Loucy (cell line): ENCODE measurements at regions not wholly inside any gene's neighbourhood (a gene's known extent, or its start where the extent isn't known, plus 50 kb on each side); places are given as distances from the start of the nearest gene placed in this dataset.

Experiments
- H2AFZ ChIP-seq: fragments of 200-600 bp; sonication (generic); 2 replicates; pipeline ENCODE4 v1.6.0; 2016; ENCODE audit warnings: antibody characterized with exemption, mild to moderate bottlenecking, low read length, moderate library complexity
- H3F3A ChIP-seq: fragments of 200-600 bp; 2 replicates; pipeline ENCODE4 v1.6.0; 2016; ENCODE audit warnings: antibody characterized with exemption, low read depth, mild to moderate bottlenecking
- H3K27me3 ChIP-seq: fragments of 200-600 bp; sonication (generic); 2 replicates; pipeline ENCODE4 v1.6.1; 2014; ENCODE audit warnings: low read length, mild to moderate bottlenecking; ENCODE audit not compliant: insufficient read depth, poor library complexity, severe bottlenecking
- H3K36me3 ChIP-seq: fragments of 200-600 bp; sonication (generic); 2 replicates; pipeline ENCODE4 v1.6.1; 2016; ENCODE audit warnings: low read length; ENCODE audit not compliant: insufficient read depth
- H3K4me1 ChIP-seq: fragments of 200-600 bp; sonication (generic); 2 replicates; pipeline ENCODE4 v1.5.1; 2014; ENCODE audit warnings: low read length, mild to moderate bottlenecking; ENCODE audit not compliant: insufficient read depth, poor library complexity, severe bottlenecking
- H3K4me2 ChIP-seq: fragments of 200-600 bp; sonication (generic); 2 replicates; pipeline ENCODE4 v1.6.0; 2014; ENCODE audit warnings: antibody characterized with exemption, low read length, low read depth, mild to moderate bottlenecking; ENCODE audit not compliant: poor library complexity, severe bottlenecking
- H3K4me3 ChIP-seq: fragments of 200-600 bp; sonication (generic); 2 replicates; pipeline ENCODE4 v1.5.1; 2014; ENCODE audit warnings: low read length, mild to moderate bottlenecking, mixed read lengths; ENCODE audit not compliant: poor library complexity, severe bottlenecking
- H3K79me2 ChIP-seq: fragments of 200-600 bp; sonication (generic); 2 replicates; pipeline ENCODE4 v1.6.1; 2014; ENCODE audit warnings: low read length; ENCODE audit not compliant: insufficient read depth
- H3K9ac ChIP-seq: fragments of 200-600 bp; sonication (generic); 2 replicates; pipeline ENCODE4 v1.6.0; 2014; ENCODE audit warnings: mild to moderate bottlenecking, low read depth, low read length, moderate library complexity; ENCODE audit not compliant: poor library complexity, severe bottlenecking
- H3K9me2 ChIP-seq: fragments of 200-600 bp; sonication (generic); replicated peaks from 2 replicates; pipeline ENCODE4 v1.6.1; 2016; ENCODE audit warnings: low read depth, low read length, mixed read lengths
- H3K9me3 ChIP-seq: fragments of 200-600 bp; sonication (generic); 2 replicates; pipeline ENCODE4 v1.6.1; 2014; ENCODE audit warnings: mild to moderate bottlenecking, antibody characterized with exemption, low read length, low read depth; ENCODE audit not compliant: insufficient read depth
- H4K20me1 ChIP-seq: fragments of 200-600 bp; sonication (generic); 2 replicates; pipeline ENCODE4 v1.6.0; 2014; ENCODE audit warnings: antibody characterized with exemption, low read length, mild to moderate bottlenecking; ENCODE audit not compliant: insufficient read depth, poor library complexity, severe bottlenecking
- EZH2phosphoT487 ChIP-seq: fragments of 200-600 bp; IDR thresholded peaks from 2 replicates; pipeline ENCODE4 v1.6.1; 2018; ENCODE audit warnings: antibody characterized with exemption, mild to moderate bottlenecking, moderate library complexity, borderline replicate concordance
- TF ChIP-seq, protein P1 (sequence below): fragments of 200-600 bp; sonication (generic); conservative IDR thresholded peaks from 2 replicates; pipeline ENCODE4 v1.5.1; 2014; ENCODE audit warnings: mild to moderate bottlenecking, antibody characterized with exemption, low read length

GRCh38 chr4:38523054-38523453 lies 140.9 kb upstream of the KLF3 start:
- Histone ChIP-seq H3K9me3 (no peaks in the 10 kb centered on the region), H3F3A (no peaks in the 10 kb centered on the region), H3K9me2 (no peaks in the 10 kb centered on the region), H3K27me3 (no peaks in the 10 kb centered on the region), H4K20me1 (no peaks in the 10 kb centered on the region), H2AFZ (no peak overlapping the region), H3K4me3 (no peak overlapping the region), H3K4me2 (no peak overlapping the region), H3K9ac (no peak overlapping the region), H3K79me2 (no peaks in the 10 kb centered on the region), H3K4me1 (no peaks in the 10 kb centered on the region), H3K36me3 (no peaks in the 10 kb centered on the region)
- TF ChIP-seq, protein P1, sequence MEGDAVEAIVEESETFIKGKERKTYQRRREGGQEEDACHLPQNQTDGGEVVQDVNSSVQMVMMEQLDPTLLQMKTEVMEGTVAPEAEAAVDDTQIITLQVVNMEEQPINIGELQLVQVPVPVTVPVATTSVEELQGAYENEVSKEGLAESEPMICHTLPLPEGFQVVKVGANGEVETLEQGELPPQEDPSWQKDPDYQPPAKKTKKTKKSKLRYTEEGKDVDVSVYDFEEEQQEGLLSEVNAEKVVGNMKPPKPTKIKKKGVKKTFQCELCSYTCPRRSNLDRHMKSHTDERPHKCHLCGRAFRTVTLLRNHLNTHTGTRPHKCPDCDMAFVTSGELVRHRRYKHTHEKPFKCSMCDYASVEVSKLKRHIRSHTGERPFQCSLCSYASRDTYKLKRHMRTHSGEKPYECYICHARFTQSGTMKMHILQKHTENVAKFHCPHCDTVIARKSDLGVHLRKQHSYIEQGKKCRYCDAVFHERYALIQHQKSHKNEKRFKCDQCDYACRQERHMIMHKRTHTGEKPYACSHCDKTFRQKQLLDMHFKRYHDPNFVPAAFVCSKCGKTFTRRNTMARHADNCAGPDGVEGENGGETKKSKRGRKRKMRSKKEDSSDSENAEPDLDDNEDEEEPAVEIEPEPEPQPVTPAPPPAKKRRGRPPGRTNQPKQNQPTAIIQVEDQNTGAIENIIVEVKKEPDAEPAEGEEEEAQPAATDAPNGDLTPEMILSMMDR, result no peak
- TF ChIP-seq EZH2phosphoT487, result no peak

DNA sequence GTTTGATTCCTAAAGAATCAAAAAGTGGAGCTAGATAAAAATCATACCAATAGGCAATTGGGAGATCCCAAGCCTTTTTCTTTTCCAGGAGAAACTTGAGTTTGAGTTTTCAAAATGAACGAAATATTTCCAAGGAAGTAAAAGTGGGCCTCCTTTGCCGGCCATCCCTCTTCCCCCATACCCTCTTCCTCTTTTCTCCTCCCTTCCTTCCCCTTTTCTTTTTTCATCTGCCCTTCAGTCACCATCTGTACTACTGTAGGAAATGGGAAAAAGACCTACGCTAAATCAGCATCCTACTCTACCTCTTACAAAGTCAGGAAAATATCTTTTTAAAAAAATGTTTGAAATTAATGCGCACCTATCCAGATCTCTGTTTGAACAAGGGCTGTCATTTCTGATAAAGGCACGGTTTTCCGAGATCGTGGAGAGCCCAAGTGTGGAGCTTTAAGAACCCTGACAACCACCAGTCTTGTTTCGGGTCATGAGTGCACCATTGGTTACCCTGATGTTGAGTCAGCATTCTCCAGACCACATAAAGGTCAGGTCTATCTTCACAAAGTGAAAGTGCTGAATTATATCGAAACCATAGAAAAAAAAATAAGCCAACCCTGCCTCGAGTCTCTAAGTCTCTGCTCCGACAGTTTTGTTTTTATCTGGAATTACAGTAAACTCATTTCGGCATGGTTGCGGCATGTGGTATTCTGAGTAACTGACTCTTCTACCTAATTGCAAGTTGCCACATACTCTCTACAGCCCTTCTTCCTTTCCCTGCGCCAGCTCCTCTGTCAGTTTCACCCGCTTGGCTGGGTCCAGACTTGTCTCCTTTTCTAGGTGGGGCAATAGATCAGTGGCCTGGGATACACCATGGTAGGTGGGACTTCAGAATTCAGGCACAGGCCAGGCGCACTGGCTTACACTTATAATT lies 140.2 kb upstream of the KLF3 start:
- H3K4me3 ChIP-seq, result no peak overlapping the region
- no peaks in the 10 kb centered on the region for H3K79me2 ChIP-seq
- H3K9me2 ChIP-seq, result no peaks in the 10 kb centered on the region
- no peaks in the 10 kb centered on the region for H4K20me1 ChIP-seq
- no peaks in the 10 kb centered on the region for H3K36me3 ChIP-seq
- H2AFZ ChIP-seq, result no peak overlapping the region
- no peaks in the 10 kb centered on the region for H3K9me3 ChIP-seq
- H3K27me3 ChIP-seq, result no peaks in the 10 kb centered on the region
- no peak overlapping the region for H3K4me2 ChIP-seq
- no peak for TF ChIP-seq EZH2phosphoT487
- TF ChIP-seq, protein P1, result no peak
- no peaks in the 10 kb centered on the region for H3F3A ChIP-seq
- H3K4me1 ChIP-seq, result no peaks in the 10 kb centered on the region
- no peak overlapping the region for H3K9ac ChIP-seq

- Histone ChIP-seq H3K4me3 (no peak overlapping the region), H3K36me3 (no peaks in the 10 kb centered on the region), H3K4me2 (no peak overlapping the region), H3K9me3 (no peaks in the 10 kb centered on the region), H3K4me1 (no peaks in the 10 kb centered on the region), H3K9ac (no peak overlapping the region), H3K79me2 (no peaks in the 10 kb centered on the region), H2AFZ (no peak overlapping the region), H4K20me1 (no peaks in the 10 kb centered on the region), H3F3A (no peaks in the 10 kb centered on the region), H3K9me2 (no peaks in the 10 kb centered on the region), H3K27me3 (no peaks in the 10 kb centered on the region)
- TF ChIP-seq, protein P1, result no peak
- TF ChIP-seq EZH2phosphoT487, result no peak
Observed at GRCh38 chr4:38526412-38526811, 137.6 kb upstream of the KLF3 start.
